ENCODE measurements at regions not wholly inside any gene's neighbourhood (a gene's known extent, or its start where the extent isn't known, plus 50 kb on each side); places are given as distances from the start of the nearest gene placed in this dataset.
"Not testable (repeated sequence)": the region's sequence is repeated elsewhere in the genome, so short reads cannot be mapped to it uniquely, and the experiment has no call there.

DNA sequence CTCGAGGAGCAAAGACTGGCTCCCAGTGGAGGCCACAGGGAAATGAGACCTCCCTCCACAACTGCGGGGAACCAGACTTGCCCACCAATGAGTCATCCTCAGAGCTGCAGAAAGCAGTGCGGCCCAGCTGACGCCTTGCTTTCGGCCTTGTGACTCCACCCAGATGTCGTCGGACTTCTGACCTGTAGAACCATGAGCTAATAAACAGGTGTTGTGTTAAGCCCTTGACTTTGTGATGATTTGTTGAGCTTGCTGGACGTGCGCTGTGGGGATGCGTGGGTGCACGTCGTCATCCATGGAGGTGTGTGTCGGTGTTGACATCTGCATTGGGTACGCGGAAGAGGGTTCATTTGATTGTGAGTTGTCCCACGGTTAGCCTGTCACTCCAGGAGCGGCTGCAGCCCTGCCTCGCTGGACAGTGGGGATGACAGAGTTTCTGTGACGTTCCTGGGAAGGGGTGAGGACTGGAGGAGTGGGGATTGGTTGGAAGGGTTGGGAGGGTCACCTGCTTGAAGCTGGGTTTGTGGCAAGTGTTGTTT is 154.1 kb downstream of the SH3BP4 start:
- H3K27ac ChIP-seq, result no peak overlapping the region
- no peak for TF ChIP-seq ZFX (IDR thresholded peaks at IDR 0.05)
- TF ChIP-seq CTCF (conservative IDR thresholded peaks at IDR 0.05), result no peak

- peak; percentile 78 for TF ChIP-seq CTCF (conservative IDR thresholded peaks at IDR 0.05)
- TF ChIP-seq ZFX (IDR thresholded peaks at IDR 0.05), result no peak
- H3K27ac ChIP-seq, result no peak overlapping the region
These were observed 155.2 kb downstream of the SH3BP4 start for GRCh38 chr2:235106874-235107639.

GRCh38 chr2:235107640-235107951 is 155.8 kb downstream of the SH3BP4 start:
- TF ChIP-seq CTCF (conservative IDR thresholded peaks at IDR 0.05) (no peak), ZFX (IDR thresholded peaks at IDR 0.05) (no peak)

DNA sequence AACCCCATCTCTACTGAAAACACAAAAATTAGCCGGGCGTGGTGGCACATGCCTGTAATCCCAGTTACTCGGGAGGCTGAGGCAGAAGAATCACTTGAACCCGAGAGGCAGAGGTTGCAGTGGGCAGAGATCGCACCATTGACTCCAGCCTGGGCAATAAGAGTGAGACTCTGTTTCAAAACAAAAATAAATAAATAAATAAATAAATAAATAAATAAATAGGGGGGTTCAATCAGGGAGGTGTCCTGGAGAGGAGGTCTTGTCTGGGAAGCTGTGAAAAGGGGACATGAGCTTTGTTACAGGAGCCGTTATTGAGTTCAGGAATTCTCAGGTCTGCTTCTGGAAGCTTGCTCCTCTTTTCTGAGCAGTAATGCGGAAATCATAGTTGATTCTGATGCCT is 157.7 kb downstream of the SH3BP4 start:
- H3K27ac ChIP-seq, result not testable (repeated sequence)

More at GRCh38 chr2:235107640-235107951, 155.8 kb downstream of the SH3BP4 start:
- H3K27ac ChIP-seq, result no peak overlapping the region

GRCh38 chr2:235112365-235112764 is 160.5 kb downstream of the SH3BP4 start:
- TF ChIP-seq ZFX (IDR thresholded peaks at IDR 0.05) (no peak), CTCF (conservative IDR thresholded peaks at IDR 0.05) (no peak)
- no peak overlapping the region for H3K27ac ChIP-seq

- no peak overlapping the region for H3K27ac ChIP-seq
- no peak for TF ChIP-seq ZFX (IDR thresholded peaks at IDR 0.05)
- no peak for TF ChIP-seq CTCF (conservative IDR thresholded peaks at IDR 0.05)
These were observed 162.0 kb downstream of the SH3BP4 start for GRCh38 chr2:235113854-235114253.

GRCh38 chr2:235114286-235114685 is 162.5 kb downstream of the SH3BP4 start:
- TF ChIP-seq ZFX (IDR thresholded peaks at IDR 0.05) (no peak), CTCF (conservative IDR thresholded peaks at IDR 0.05) (no peak)
- no peak overlapping the region for H3K27ac ChIP-seq

DNA sequence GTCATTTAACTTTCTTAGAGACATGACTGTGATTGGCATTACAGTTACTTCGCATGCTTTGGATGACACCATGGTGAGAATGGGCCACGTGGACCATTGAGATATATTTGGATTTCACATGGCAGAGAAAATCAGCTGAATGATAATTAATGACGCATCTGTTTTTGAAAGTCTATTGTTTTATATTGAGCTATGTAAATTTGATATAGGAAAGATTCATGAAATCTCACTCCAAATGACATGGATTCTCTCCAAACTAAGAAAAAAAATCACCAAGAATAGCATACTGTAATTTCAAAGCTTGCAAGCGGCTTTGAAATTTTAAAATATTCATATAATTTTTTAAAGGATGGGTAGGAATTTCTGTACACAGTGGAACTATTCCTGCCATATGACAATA is 163.7 kb downstream of the SH3BP4 start:
- H3K27ac ChIP-seq, result no peak overlapping the region
- TF ChIP-seq CTCF (conservative IDR thresholded peaks at IDR 0.05) (no peak), ZFX (IDR thresholded peaks at IDR 0.05) (no peak)
